Caco-2 (cell line): ENCODE measurements at regions not wholly inside any gene's neighbourhood (a gene's known extent, or its start where the extent isn't known, plus 50 kb on each side); places are given as distances from the start of the nearest gene placed in this dataset.
"Not testable (repeated sequence)": the region's sequence is repeated elsewhere in the genome, so short reads cannot be mapped to it uniquely, and the experiment has no call there.

ENCODE experiments used
- BruUV-seq: library from RNA; stranded (reverse); fragments of 400-500 nt; replicated peaks from 2 replicates; lab custom pipeline; 2021; lab: Mats Ljungman, UMichigan
- CTCF ChIA-PET: fragments of 300-600 bp; sonication (Branson Sonifier 250); formaldehyde crosslinking; loops from one replicate; lab custom pipeline; 2022; ENCODE audit warnings: antibody characterized with exemption; lab: Charles Lee
- POLR2A ChIA-PET: fragments of 300-600 bp; sonication (Branson Sonifier 250); formaldehyde crosslinking; loops from one replicate; lab custom pipeline; 2022; ENCODE audit warnings: antibody characterized with exemption; lab: Charles Lee
- DNase-seq, 2 experiments: peaks; one replicate each; pipeline versions ENCODE4 v3.0.0 to v3.0.0-alpha.2; 2020 to 2022
- H3K27me3 ChIP-seq: replicated peaks from 2 replicates; pipeline ENCODE4 v1.6.0; 2011; ENCODE audit warnings: low read length; ENCODE audit not compliant: control insufficient read depth, insufficient read depth
- H3K36me3 ChIP-seq: 2 replicates; pipeline ENCODE4 v1.5.1; 2011; ENCODE audit warnings: low read length; ENCODE audit not compliant: control insufficient read depth, insufficient read depth
- H3K4me1 ChIP-seq: fragments of 250-450 bp; sonication (Bioruptor Pico); 2 replicates; pipeline ENCODE4 v1.5.1; 2020; ENCODE audit warnings: mild to moderate bottlenecking
- H3K4me3 ChIP-seq: 2 replicates; pipeline ENCODE4 v1.5.1; 2011; ENCODE audit warnings: low read depth, mild to moderate bottlenecking, control low read depth, low read length
- H3K9me3 ChIP-seq: fragments of 250-450 bp; sonication (Bioruptor Pico); 2 replicates; pipeline ENCODE4 v1.5.1; 2020; ENCODE audit warnings: mild to moderate bottlenecking, moderate library complexity
- H3K27ac Mint-ChIP-seq: one replicate; pipeline ENCODE4 v1.8.0; 2022; ENCODE audit warnings: mixed read lengths; ENCODE audit not compliant: unreplicated experiment
- H3K27me3 Mint-ChIP-seq: one replicate; pipeline ENCODE4 v1.8.0; 2022; ENCODE audit warnings: mixed read lengths; ENCODE audit not compliant: insufficient read depth, unreplicated experiment
- H3K36me3 Mint-ChIP-seq: one replicate; pipeline ENCODE4 v1.8.0; 2022; ENCODE audit warnings: mild to moderate bottlenecking, mixed read lengths; ENCODE audit not compliant: insufficient read depth, unreplicated experiment
- H3K4me1 Mint-ChIP-seq: one replicate; pipeline ENCODE4 v1.8.0; 2022; ENCODE audit warnings: low read depth, mixed read lengths; ENCODE audit not compliant: unreplicated experiment
- H3K4me3 Mint-ChIP-seq: one replicate; pipeline ENCODE4 v1.8.0; 2022; ENCODE audit warnings: mild to moderate bottlenecking, moderate library complexity, mixed read lengths; ENCODE audit not compliant: unreplicated experiment
- H3K9me3 Mint-ChIP-seq: one replicate; pipeline ENCODE4 v1.8.0; 2022; ENCODE audit warnings: mixed read lengths; ENCODE audit not compliant: unreplicated experiment
- intact Hi-C: fragments of 100-400 bp; cut with micrococcal nuclease; formaldehyde crosslinking; loops from one replicate; pipeline ENCODE4 v1.10.0; 2022; ENCODE audit not compliant: unreplicated experiment
- TF ChIP-seq, protein P1 (sequence below), 2 experiments: fragments of 200-600 bp in 1 of 2; IDR thresholded peaks; 1 replicate in 1 of 2; 2 replicates in 1 of 2; pipeline versions ENCODE4 v1.5.1 to v1.8.0; 2011 to 2022; ENCODE audit warnings: antibody characterized with exemption in 1 of 2, control low read depth in 1 of 2, inconsistent platforms in 1 of 2, low read depth in 1 of 2, low read length in 1 of 2, mild to moderate bottlenecking in 1 of 2, moderate library complexity in 1 of 2; ENCODE audit not compliant: insufficient read depth in 1 of 2, severe bottlenecking in 1 of 2, unreplicated experiment in 1 of 2

DNA sequence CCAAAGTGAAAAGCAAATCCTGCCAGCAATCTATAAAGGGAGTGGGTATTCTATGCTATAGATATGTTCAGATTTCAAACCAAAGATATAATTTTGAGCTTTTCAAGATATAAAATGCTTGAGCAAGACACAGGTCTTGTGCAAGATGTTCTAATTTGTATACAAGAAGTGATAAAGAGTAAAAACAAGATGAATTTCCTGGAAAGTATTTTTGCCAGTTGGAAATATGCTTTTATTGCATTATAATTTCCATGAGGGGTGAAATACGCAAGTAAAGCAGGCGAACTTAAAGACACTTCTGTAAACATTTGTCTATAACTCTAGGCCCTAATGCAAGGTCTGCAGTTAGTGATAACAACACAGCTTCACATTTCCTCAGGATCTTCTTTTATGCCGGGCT, 640.5 kb downstream of the TMEM182 start:
- Histone ChIP-seq H3K4me1 (0 out of 2 replicates have a peak, but pooled peaks cover 5% of the 10 kb centered on the region), H3K4me3 (no peak overlapping the region), H3K36me3 (no peaks in the 10 kb centered on the region), H3K27me3 (no peaks in the 10 kb centered on the region), H3K9me3 (no peaks in the 10 kb centered on the region)
- no peaks in the 10 kb centered on the region for H3K27me3 Mint-ChIP-seq
- ChIA-PET CTCF (no interaction called here), POLR2A (no interaction called here)
- no peaks in the 10 kb centered on the region for H3K4me1 Mint-ChIP-seq
- no TSS peak for BruUV-seq
- intact Hi-C loops: no loop called here
- H3K4me3 Mint-ChIP-seq: no peak overlapping the region
- H3K36me3 Mint-ChIP-seq: no peaks in the 10 kb centered on the region
- H3K9me3 Mint-ChIP-seq: no peaks in the 10 kb centered on the region
- no peak for DNase-seq
- TF ChIP-seq, protein P1, sequence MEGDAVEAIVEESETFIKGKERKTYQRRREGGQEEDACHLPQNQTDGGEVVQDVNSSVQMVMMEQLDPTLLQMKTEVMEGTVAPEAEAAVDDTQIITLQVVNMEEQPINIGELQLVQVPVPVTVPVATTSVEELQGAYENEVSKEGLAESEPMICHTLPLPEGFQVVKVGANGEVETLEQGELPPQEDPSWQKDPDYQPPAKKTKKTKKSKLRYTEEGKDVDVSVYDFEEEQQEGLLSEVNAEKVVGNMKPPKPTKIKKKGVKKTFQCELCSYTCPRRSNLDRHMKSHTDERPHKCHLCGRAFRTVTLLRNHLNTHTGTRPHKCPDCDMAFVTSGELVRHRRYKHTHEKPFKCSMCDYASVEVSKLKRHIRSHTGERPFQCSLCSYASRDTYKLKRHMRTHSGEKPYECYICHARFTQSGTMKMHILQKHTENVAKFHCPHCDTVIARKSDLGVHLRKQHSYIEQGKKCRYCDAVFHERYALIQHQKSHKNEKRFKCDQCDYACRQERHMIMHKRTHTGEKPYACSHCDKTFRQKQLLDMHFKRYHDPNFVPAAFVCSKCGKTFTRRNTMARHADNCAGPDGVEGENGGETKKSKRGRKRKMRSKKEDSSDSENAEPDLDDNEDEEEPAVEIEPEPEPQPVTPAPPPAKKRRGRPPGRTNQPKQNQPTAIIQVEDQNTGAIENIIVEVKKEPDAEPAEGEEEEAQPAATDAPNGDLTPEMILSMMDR (IDR thresholded peaks at IDR 0.05; ENCODE audit: insufficient read depth in 1 of 2, low read depth in 1 of 2, low read length in 1 of 2, severe bottlenecking in 1 of 2, unreplicated experiment in 1 of 2): no peak
- no peak overlapping the region for H3K27ac Mint-ChIP-seq

DNA sequence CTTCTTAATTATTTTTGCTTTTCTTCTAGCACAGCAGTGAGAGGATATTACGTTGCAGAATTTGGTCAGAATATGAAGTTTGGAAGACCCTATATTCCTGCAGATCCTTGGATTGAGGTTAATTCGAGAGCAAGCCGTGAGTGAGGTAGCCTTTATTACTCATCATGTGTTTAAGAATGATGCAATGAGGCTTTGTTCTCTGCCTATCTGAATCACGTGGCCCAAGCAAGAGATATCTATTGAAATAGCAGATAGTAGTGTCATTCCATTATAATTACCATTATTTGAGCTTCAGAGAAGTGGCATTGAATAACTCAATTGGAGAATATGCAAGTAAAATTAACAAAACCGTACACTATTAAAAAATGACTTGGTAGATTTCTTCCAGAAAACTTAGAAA, 641.1 kb downstream of the TMEM182 start:
- no peaks in the 10 kb centered on the region for H3K4me1 Mint-ChIP-seq
- Histone ChIP-seq H3K4me1 (0 out of 2 replicates have a peak, but pooled peaks cover 5% of the 10 kb centered on the region), H3K36me3 (no peaks in the 10 kb centered on the region), H3K4me3 (no peak overlapping the region), H3K9me3 (no peaks in the 10 kb centered on the region), H3K27me3 (no peaks in the 10 kb centered on the region)
- no peak overlapping the region for H3K27ac Mint-ChIP-seq
- no peaks in the 10 kb centered on the region for H3K27me3 Mint-ChIP-seq
- H3K36me3 Mint-ChIP-seq: no peaks in the 10 kb centered on the region
- ChIA-PET CTCF (no interaction called here), POLR2A (no interaction called here)
- TF ChIP-seq, protein P1 (IDR thresholded peaks at IDR 0.05; ENCODE audit: insufficient read depth in 1 of 2, low read depth in 1 of 2, low read length in 1 of 2, severe bottlenecking in 1 of 2, unreplicated experiment in 1 of 2): no peak
- no peak overlapping the region for H3K4me3 Mint-ChIP-seq
- H3K9me3 Mint-ChIP-seq: no peaks in the 10 kb centered on the region
- intact Hi-C loops: no loop called here
- BruUV-seq: no TSS peak
- DNase-seq: no peak

DNA sequence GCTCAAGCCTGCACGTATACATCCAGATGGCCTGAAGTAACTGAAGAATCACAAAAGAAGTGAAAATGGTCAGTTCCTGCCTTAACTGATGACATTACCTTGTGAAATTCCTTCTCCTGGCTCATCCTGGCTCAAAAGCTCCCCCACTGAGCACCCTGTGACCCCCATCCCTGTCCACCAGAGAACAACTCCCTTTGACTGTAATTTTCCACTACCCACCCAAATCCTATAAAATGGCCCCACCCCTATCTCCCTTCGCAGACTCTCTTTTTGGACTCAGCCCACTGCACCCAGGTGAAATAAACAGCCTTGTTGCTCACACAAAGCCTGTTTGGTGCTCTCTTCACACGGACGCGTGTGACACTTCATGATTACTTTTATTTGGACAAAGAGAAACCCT, 641.6 kb downstream of the TMEM182 start:
- not testable (repeated sequence) for H3K4me3 ChIP-seq

DNA sequence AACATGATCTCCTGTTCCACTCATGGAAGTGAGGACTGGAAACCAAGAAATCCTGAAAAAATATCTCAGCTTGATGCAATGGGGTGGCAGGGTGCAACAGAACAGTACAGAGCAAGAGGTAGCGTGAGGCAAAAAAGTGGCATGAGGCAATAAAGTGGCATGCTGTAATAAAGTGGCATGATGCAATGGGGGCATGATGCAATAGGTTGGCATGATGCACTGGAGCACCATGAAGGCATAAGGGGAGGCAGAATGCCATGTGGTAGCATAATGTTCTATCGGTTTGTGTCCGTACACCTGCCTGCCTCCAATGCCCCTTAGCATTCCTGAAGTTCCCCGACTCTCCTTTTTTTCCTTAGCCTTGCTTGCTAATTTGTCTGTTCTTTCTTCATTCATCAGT, 648.4 kb downstream of the TMEM182 start:
- no peaks in the 10 kb centered on the region for H3K36me3 Mint-ChIP-seq
- H3K9me3 Mint-ChIP-seq: no peaks in the 10 kb centered on the region
- peaks cover 6% of the 10 kb centered on the region for H3K27me3 Mint-ChIP-seq
- Histone ChIP-seq H3K27me3 (no peaks in the 10 kb centered on the region), H3K36me3 (no peaks in the 10 kb centered on the region), H3K4me1 (no peaks in the 10 kb centered on the region), H3K4me3 (no peak overlapping the region), H3K9me3 (no peaks in the 10 kb centered on the region)
- ChIA-PET POLR2A (no interaction called here), CTCF (no interaction called here)
- H3K4me3 Mint-ChIP-seq: no peak overlapping the region
- DNase-seq: no peak
- TF ChIP-seq, protein P1 (IDR thresholded peaks at IDR 0.05; ENCODE audit: insufficient read depth in 1 of 2, low read depth in 1 of 2, low read length in 1 of 2, severe bottlenecking in 1 of 2, unreplicated experiment in 1 of 2): no peak
- no peak overlapping the region for H3K27ac Mint-ChIP-seq
- H3K4me1 Mint-ChIP-seq: no peaks in the 10 kb centered on the region
- intact Hi-C loops: no loop called here
- BruUV-seq: no TSS peak

More for the DNA sequence above, 641.6 kb downstream of the TMEM182 start:
- POLR2A ChIA-PET, BruUV-seq, H3K9me3 Mint-ChIP-seq, H3K36me3 ChIP-seq, H3K27me3 Mint-ChIP-seq, H3K36me3 Mint-ChIP-seq, DNase-seq, intact Hi-C loops, H3K4me1 ChIP-seq, H3K27ac Mint-ChIP-seq, H3K9me3 ChIP-seq, H3K4me1 Mint-ChIP-seq, H3K27me3 ChIP-seq, CTCF ChIA-PET, H3K4me3 Mint-ChIP-seq: not testable (repeated sequence)
